PC-3 (cell line): ENCODE measurements at regions not wholly inside any gene's neighbourhood (a gene's known extent, or its start where the extent isn't known, plus 50 kb on each side); places are given as distances from the start of the nearest gene placed in this dataset.

Experiments used
- ATAC-seq: fragments of 200-7000 bp; cut with Tn5 transposase; 2 replicates; pipeline ENCODE4 v1.9.1; 2020; ENCODE audit warnings: mild to moderate bottlenecking, moderate library complexity
- BruUV-seq: library from RNA; stranded (reverse); fragments of 400-500 nt; replicated peaks from 2 replicates; lab custom pipeline; 2021; lab: Mats Ljungman, UMichigan
- CTCF ChIA-PET: fragments of 300-600 bp; sonication (Branson Sonifier 250); formaldehyde crosslinking; loops from one replicate; lab custom pipeline; 2022; ENCODE audit warnings: antibody characterized with exemption; lab: Charles Lee
- POLR2A ChIA-PET: fragments of 300-600 bp; sonication (Branson Sonifier 250); formaldehyde crosslinking; loops from one replicate; lab custom pipeline; 2022; ENCODE audit warnings: antibody characterized with exemption; ENCODE audit not compliant: unreplicated experiment; lab: Charles Lee
- DNase-seq: peaks from one replicate; pipeline ENCODE4 v3.0.0-alpha.2; 2015
- H2AFZ ChIP-seq: fragments of 300-600 bp; sonication (generic); 2 replicates; pipeline ENCODE4 v1.6.0; 2016; ENCODE audit warnings: antibody characterized with exemption, low read length
- H3F3A ChIP-seq: fragments of 300-600 bp; sonication (generic); one replicate; pipeline ENCODE4 v1.6.0; 2017; ENCODE audit warnings: antibody characterized with exemption, low read length, control low read depth, mild to moderate bottlenecking; ENCODE audit not compliant: unreplicated experiment
- H3K27ac ChIP-seq: fragments of 300-600 bp; sonication (generic); 2 replicates; pipeline ENCODE4 v1.5.1; 2016; ENCODE audit warnings: mild to moderate bottlenecking, low read length
- H3K27me3 ChIP-seq: fragments of 300-600 bp; sonication (generic); 2 replicates; pipeline ENCODE4 v1.6.1; 2016; ENCODE audit warnings: low read length, mixed read lengths
- H3K36me3 ChIP-seq: fragments of 300-600 bp; sonication (generic); 2 replicates; pipeline ENCODE4 v1.6.1; 2016; ENCODE audit warnings: low read depth, mixed run types, low read length, mixed read lengths
- H3K4me1 ChIP-seq: fragments of 300-600 bp; sonication (generic); 2 replicates; pipeline ENCODE4 v1.5.1; 2016; ENCODE audit warnings: low read length; ENCODE audit not compliant: insufficient read depth
- H3K4me2 ChIP-seq: fragments of 300-600 bp; sonication (generic); 2 replicates; pipeline ENCODE4 v1.6.0; 2016; ENCODE audit warnings: low read length
- H3K4me3 ChIP-seq: fragments of 300-600 bp; sonication (generic); 2 replicates; pipeline ENCODE4 v1.5.1; 2016; ENCODE audit warnings: mild to moderate bottlenecking, low read length, mixed read lengths
- H3K79me2 ChIP-seq: fragments of 300-600 bp; sonication (generic); 2 replicates; pipeline ENCODE4 v1.6.1; 2017; ENCODE audit warnings: low read length, mixed read lengths
- H3K9ac ChIP-seq: fragments of 300-600 bp; sonication (generic); 2 replicates; pipeline ENCODE4 v1.6.0; 2016; ENCODE audit warnings: mild to moderate bottlenecking, low read length
- H3K9me2 ChIP-seq: fragments of 300-600 bp; sonication (generic); replicated peaks from 2 replicates; pipeline ENCODE4 v1.6.1; 2016; ENCODE audit warnings: mixed run types, low read length, mixed read lengths
- H3K9me3 ChIP-seq: fragments of 300-600 bp; sonication (generic); 2 replicates; pipeline ENCODE4 v1.6.1; 2016; ENCODE audit warnings: low read length, mixed read lengths
- H4K20me1 ChIP-seq: fragments of 300-600 bp; sonication (generic); 2 replicates; pipeline ENCODE4 v1.6.1; 2016; ENCODE audit warnings: low read length, mixed read lengths
- CTCF ChIP-seq: fragments of 300-600 bp; sonication (generic); conservative IDR thresholded peaks from 2 replicates; pipeline ENCODE4 v1.5.1; 2017; ENCODE audit warnings: antibody characterized with exemption, low read depth, mild to moderate bottlenecking, low read length
- EZH2 ChIP-seq: fragments of 300-600 bp; sonication (generic); IDR thresholded peaks from one replicate; pipeline ENCODE4 v1.6.1; 2017; ENCODE audit warnings: antibody characterized with exemption, mild to moderate bottlenecking, low read length; ENCODE audit not compliant: unreplicated experiment
- EZH2phosphoT487 ChIP-seq: fragments of 300-600 bp; sonication (generic); IDR thresholded peaks from 2 replicates; pipeline ENCODE4 v1.6.1; 2018; ENCODE audit warnings: mild to moderate bottlenecking, antibody characterized with exemption, low read length, borderline replicate concordance
- intact Hi-C: fragments of 100-400 bp; cut with micrococcal nuclease; formaldehyde crosslinking; loops from 2 replicates; pipeline ENCODE4 v1.9.0; 2023

- Histone ChIP-seq H3K27ac (no peak overlapping the region), H3K4me2 (no peak overlapping the region), H3K9me3 (no peaks in the 10 kb centered on the region), H3K27me3 (peaks cover 33% of the 10 kb centered on the region), H3K4me3 (no peak overlapping the region), H3K4me1 (no peaks in the 10 kb centered on the region), H3K9me2 (no peaks in the 10 kb centered on the region), H3K36me3 (no peaks in the 10 kb centered on the region), H2AFZ (no peak overlapping the region), H3K9ac (no peak overlapping the region), H4K20me1 (no peaks in the 10 kb centered on the region), H3K79me2 (no peaks in the 10 kb centered on the region), H3F3A (no peaks in the 10 kb centered on the region)
- ATAC-seq = no peak
- TF ChIP-seq EZH2phosphoT487 (no peak), CTCF (no peak), EZH2 (no peak)
- intact Hi-C loops = no loop called here
- DNase-seq = no peak
- CTCF ChIA-PET = no interaction called here
- no TSS peak for BruUV-seq
- POLR2A ChIA-PET = interaction anchor here (0.6 kb wide), 1 partner anchor 294 kb away, joined by 3 read pairs; no protein-coding TSS in a partner anchor
Measured at GRCh38 chr4:15352524-15352923, 75.3 kb upstream of the C1QTNF7 start.

GRCh38 chr4:15353207-15353606 lies 74.6 kb upstream of the C1QTNF7 start:
- no peaks in the 10 kb centered on the region for H3K9me3 ChIP-seq
- intact Hi-C loops = no loop called here
- no peaks in the 10 kb centered on the region for H4K20me1 ChIP-seq
- no peak overlapping the region for H3K4me2 ChIP-seq
- H2AFZ ChIP-seq = no peak overlapping the region
- ChIA-PET CTCF (no interaction called here), POLR2A (no interaction called here)
- TF ChIP-seq EZH2 = no peak
- no peak for TF ChIP-seq CTCF
- no peak for TF ChIP-seq EZH2phosphoT487
- no peaks in the 10 kb centered on the region for H3K9me2 ChIP-seq
- no peaks in the 10 kb centered on the region for H3F3A ChIP-seq
- no peak overlapping the region for H3K9ac ChIP-seq
- no peak overlapping the region for H3K27ac ChIP-seq
- BruUV-seq = no TSS peak
- H3K4me1 ChIP-seq = no peaks in the 10 kb centered on the region
- peaks cover 26% of the 10 kb centered on the region for H3K27me3 ChIP-seq
- ATAC-seq (no peak), DNase-seq (no peak)
- H3K36me3 ChIP-seq = no peaks in the 10 kb centered on the region
- H3K4me3 ChIP-seq = no peak overlapping the region
- no peaks in the 10 kb centered on the region for H3K79me2 ChIP-seq

- Histone ChIP-seq H3K36me3 (no peaks in the 10 kb centered on the region), H3K27me3 (peaks cover 15% of the 10 kb centered on the region), H3K4me2 (no peak overlapping the region), H3K79me2 (no peaks in the 10 kb centered on the region), H3K9me2 (no peaks in the 10 kb centered on the region), H4K20me1 (no peaks in the 10 kb centered on the region), H3F3A (no peaks in the 10 kb centered on the region), H3K9me3 (no peaks in the 10 kb centered on the region), H2AFZ (no peak overlapping the region), H3K4me3 (no peak overlapping the region), H3K9ac (no peak overlapping the region), H3K4me1 (no peaks in the 10 kb centered on the region), H3K27ac (no peak overlapping the region)
- no TSS peak for BruUV-seq
- intact Hi-C loops = no loop called here
- DNase-seq (no peak), ATAC-seq (no peak)
- ChIA-PET POLR2A (no interaction called here), CTCF (no interaction called here)
- TF ChIP-seq EZH2phosphoT487 (no peak), EZH2 (no peak), CTCF (no peak)
Measured at GRCh38 chr4:15354371-15355297, 73.2 kb upstream of the C1QTNF7 start.
